C4-2B (cell line): ENCODE measurements at regions not wholly inside any gene's neighbourhood (a gene's known extent, or its start where the extent isn't known, plus 50 kb on each side); places are given as distances from the start of the nearest gene placed in this dataset.

Experiments used
- ZFX ChIP-seq: fragments of 450-650 bp; IDR thresholded peaks from 2 replicates; pipeline ENCODE4 v1.6.1; 2017
- TF ChIP-seq, protein P1 (sequence below): fragments of 450-650 bp; conservative IDR thresholded peaks from 2 replicates; pipeline ENCODE4 v1.5.1; 2017; ENCODE audit warnings: mild to moderate bottlenecking

DNA sequence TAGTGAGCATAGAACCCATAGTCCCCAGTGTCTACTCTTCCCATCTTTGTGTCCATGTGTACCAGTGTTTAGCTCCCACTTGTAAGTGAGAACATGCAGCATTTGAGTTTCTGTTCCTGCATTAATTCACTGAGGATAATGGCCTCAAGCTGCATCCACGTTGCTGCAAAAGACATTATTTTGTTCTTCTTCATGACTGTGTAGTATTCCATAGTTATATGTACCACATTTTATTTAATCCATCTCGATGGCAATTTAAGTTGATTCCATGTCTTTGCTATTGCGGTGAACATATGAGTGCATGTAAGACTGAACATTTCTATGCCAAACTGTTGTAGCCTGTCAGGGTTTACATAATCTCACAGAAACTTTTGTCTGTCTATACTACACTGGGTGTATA lies 237.2 kb downstream of the IPO8 start:
- TF ChIP-seq, protein P1, sequence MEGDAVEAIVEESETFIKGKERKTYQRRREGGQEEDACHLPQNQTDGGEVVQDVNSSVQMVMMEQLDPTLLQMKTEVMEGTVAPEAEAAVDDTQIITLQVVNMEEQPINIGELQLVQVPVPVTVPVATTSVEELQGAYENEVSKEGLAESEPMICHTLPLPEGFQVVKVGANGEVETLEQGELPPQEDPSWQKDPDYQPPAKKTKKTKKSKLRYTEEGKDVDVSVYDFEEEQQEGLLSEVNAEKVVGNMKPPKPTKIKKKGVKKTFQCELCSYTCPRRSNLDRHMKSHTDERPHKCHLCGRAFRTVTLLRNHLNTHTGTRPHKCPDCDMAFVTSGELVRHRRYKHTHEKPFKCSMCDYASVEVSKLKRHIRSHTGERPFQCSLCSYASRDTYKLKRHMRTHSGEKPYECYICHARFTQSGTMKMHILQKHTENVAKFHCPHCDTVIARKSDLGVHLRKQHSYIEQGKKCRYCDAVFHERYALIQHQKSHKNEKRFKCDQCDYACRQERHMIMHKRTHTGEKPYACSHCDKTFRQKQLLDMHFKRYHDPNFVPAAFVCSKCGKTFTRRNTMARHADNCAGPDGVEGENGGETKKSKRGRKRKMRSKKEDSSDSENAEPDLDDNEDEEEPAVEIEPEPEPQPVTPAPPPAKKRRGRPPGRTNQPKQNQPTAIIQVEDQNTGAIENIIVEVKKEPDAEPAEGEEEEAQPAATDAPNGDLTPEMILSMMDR, result no peak
- TF ChIP-seq ZFX, result no peak
